NCI-H1417 (cell line): ENCODE measurements at regions not wholly inside any gene's neighbourhood (a gene's known extent, or its start where the extent isn't known, plus 50 kb on each side); places are given as distances from the start of the nearest gene placed in this dataset.
"Not testable (repeated sequence)": the region's sequence is repeated elsewhere in the genome, so short reads cannot be mapped to it uniquely, and the experiment has no call there.

Experiments used
- DNase-seq, 3 experiments: peaks; one replicate each; lab custom pipeline; 2025; lab: John Stamatoyannopoulos, UW

DNA sequence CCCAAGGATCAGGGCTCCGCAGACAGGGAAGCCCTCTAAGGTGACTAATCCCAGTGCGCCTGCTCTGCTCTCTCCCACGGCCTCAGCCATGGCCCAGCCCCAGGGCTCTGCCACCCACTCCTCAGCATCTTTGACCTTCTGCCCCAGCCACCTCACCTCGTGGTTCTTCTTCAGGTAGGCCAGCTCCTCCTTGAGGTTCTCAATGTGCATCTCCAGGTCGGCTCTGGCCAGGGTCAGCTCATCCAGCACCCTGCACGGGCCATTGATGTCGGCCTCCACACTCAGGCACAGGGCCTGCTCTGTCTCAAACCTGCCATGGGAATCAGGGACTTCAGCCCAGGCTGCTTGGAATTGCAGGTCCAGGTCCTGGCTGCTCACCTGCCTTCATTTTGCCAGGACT, 128.4 kb downstream of the TNFRSF13B start:
- not testable (repeated sequence) for DNase-seq

DNA sequence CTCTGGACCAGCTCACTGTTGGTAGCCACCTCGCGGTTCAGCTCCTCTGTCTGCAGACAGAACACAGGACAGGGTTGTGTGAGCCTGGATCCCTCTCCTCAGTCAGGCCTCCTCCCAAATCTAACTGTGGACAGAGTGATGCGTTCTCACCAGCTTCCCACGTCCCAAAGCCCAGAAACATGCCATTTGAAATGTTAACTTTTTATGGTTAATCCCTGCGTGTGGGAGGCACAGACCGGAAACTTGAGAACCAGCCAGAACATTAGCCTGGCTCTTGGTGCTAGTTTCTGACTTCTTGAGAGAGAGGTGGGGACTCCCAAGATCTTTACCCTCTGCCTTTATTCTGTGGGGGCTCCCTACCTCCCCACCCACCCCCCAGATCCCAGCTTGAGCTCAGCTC, 129.6 kb downstream of the TNFRSF13B start:
- DNase-seq: not testable (repeated sequence)

DNA sequence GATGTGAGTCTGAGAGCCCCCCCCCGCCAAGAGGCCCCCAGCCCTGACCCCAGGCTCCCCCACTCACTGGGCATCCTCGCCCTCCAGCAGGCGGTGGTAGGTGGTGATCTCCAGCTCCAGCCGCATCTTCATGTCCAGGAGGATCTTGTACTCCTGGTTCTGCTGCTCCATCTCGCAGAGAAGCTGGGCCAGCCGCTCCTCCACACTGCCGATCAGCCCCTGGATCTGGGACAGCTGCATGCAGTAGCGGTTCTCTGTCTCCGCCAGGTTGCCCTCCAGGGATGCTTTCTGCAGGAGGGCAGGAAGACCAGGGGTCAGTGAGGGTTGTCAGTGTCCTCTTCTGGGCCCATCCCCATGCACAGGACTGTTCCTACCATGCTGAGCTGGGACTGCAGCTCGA, 130.0 kb downstream of the TNFRSF13B start:
- not testable (repeated sequence) for DNase-seq

DNA sequence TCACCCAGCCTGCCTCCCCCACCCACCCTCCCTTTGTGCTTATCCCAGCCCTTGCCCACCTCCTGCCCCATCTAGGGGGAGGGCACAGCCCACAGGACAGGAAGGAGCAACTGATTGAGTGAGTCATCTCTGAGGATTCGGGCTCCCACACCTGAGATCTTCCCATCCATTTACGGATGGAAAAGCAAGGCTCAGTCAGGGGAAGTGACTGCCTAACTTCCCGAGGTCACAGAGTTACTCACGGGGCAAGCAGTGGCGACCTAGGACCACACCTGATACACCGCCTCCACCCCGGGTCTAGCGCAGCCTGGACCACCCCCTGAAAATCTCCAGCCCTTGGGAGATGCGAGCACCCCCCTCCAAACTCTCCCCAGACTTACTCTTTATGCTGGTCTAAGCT, 131.7 kb downstream of the TNFRSF13B start:
- DNase-seq: not testable (repeated sequence)

DNA sequence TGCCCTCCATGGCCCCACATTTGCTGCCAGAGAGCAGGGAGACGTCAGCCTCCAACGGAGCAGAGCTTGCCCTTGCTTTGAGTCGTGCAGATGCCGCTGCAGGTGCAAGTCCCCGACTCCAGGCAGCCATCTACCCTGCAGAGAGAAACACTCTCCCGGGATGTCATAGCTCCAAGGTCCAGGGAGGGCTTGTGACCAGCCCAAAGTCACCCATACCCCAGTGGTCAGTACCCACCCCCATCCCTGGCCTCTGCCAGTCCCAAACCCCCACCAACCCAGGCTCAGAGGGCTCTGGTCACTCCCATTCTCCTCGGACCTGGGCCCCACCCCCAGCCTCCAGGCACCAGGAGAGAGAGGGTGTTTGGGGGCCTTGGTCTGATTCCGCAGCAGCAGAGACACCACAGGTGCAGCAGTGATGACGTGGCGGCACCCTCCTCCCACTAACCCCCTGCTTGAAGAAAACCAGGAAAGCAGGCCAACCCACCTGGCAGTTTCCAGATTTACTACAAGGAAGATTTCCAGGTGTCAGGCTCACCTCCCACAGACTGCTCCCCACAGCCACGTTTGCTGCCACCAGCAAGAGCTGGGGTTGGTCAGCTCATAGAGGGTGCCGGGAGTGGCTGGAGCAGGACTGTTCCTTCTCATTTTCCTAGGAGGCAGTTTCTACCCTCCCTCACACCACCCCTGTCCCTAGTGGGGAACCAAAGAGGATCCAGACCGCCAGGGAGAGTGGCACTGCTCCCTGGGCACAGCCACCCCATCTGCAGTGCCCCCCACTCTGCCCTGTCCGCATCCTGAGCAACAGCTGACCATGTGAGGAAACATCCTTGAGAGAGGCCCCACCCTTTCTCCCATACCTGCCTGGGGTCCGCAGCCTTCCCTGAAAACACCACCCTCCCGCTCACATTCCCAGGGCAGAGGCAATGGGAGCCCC, 132.4 kb downstream of the TNFRSF13B start:
- DNase-seq: not testable (repeated sequence)

DNA sequence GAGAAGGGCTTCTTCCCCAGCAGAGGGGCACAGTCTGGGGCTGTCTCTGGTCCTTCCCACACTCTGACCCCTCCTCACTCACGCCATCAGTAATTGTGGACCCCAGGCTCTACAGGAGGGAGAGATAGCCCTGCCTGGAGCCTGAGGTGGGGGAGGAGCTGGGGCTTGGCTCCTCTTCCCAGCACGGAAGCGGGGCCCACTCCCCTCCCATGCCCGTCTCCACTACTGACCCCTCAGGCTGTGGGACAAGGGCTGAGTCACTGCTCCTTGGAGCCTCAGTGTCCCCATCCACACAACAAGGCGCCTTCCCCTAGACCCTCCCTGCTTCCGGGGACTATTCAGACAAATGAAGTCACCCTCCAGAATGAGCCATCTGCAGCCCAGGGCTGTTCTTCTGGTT, 133.1 kb downstream of the TNFRSF13B start:
- DNase-seq: not testable (repeated sequence)

DNA sequence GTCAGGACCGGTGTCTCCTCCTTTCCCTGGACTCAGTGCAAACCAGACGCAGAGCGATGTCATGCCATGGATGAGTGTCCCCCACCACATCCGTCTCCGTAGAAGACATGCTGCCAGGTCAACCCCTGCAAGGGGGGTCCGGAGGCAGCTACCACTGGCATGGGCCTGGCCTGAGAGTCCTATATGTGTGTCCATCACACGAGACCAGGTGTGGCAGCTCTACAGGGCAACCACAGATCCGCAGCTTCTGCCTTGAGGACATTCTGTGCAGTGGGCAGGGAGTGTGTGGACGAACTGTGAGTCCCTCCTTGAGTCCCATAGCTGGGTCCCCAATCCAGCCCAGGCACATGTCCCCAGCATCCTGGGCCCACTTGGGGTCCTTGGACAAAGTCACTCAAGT, 133.6 kb downstream of the TNFRSF13B start:
- not testable (repeated sequence) for DNase-seq

DNA sequence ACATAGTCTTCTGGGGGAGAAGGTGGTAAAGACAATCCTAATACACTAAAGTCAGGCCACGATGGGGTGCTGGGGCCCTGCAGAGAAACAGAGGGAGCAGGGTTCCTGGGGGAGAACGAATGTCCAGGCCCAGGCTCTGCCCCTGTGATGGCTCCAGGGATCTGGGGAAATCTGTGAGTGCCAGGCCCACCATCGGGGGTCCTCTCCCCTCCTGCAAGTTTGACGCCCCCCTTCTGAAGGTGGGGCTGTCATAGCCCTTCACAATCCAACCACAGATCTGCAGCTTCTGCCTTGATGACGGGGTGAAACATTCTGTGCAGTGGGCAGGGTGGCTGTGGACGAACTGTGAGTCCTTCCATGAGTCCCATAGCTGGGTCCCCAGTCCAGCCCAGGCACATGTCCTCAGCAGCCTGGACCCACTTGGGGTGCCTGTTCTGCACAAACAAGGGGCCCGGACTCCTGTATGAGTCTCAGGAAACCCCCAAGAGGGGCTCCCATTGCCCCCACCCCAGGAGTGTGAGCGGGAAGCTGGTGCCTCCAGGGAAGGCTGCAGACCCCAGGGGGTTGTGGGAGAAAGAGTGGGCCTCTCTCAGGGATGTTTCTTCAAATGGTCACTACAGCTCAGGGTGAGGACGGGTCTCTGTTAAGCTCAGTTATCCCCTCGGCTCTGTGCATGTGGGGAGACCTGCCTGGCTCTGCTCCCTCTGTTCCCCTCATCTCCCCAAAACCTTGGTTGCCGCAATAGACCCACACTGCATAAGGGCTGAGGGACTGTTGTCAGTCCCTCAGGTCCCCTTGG, 134.3 kb downstream of the TNFRSF13B start:
- DNase-seq: not testable (repeated sequence)

DNA sequence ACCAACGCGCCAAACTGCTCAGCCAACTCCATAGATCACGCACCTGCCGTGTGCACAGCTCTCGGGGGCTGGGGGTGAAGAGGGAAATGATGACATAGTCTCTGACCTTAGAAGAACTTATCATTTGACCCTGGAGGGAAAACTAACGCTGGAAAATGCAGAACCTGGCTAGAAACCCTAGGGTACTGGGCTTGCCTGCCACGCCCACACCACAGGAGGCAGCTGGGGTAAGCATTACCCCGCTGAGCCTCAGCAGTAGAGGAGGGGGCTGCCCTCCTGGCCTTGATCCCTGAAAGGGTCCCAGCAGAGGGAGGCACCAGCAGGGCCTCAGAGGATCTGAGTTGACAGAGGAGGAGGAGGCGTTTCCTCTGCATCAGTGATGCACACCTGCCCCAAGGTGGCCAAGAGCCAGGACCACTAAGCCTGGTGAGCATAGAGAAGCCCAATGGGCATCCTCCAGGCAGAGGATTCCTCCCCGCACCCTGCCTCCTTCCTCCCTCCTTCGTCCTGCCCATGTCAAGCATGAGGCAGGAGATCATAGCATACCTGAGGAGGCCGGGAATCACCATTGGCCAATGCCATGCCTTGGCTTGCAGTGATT, 135.5 kb downstream of the TNFRSF13B start:
- DNase-seq: not testable (repeated sequence)

DNA sequence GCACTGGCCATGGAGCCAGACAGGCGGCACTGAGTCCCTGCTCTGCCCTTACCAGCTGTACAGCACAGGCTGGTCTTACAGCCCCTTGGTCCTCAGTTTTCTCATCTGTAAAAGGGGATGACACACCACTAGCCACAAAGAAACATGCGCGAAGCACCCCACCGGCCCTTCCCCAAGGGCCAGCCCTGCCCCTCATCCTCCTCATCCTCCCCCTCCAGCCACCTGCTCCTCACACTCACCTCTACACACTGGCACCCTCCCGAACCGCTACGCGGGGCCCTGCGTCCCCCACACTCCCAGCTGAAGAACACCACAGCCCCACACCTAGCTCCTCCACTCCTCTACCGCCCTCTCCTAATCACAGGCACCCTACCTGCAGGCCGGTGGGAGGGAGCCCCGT, 138.4 kb downstream of the TNFRSF13B start:
- DNase-seq: not testable (repeated sequence)

DNA sequence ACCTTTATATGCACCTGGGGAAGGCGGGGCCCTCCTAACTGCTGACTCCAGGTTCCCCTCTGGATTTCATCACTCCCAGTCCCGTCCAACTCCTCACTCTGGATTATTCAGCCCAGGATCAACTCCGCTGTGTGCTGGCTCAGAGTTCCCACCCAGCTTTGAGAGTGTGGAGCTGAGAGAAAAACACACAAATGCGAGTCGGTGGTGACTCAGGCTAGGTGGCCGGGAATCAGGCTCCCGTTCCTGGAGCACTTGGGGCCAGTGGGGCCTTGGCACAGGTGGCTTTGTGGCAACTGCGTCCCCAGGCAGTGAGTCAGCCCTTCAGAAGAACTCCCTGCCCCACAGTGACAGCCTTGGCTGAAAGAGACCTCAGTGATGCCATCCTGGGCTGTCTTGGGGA, 139.1 kb downstream of the TNFRSF13B start:
- DNase-seq: not testable (repeated sequence)

DNA sequence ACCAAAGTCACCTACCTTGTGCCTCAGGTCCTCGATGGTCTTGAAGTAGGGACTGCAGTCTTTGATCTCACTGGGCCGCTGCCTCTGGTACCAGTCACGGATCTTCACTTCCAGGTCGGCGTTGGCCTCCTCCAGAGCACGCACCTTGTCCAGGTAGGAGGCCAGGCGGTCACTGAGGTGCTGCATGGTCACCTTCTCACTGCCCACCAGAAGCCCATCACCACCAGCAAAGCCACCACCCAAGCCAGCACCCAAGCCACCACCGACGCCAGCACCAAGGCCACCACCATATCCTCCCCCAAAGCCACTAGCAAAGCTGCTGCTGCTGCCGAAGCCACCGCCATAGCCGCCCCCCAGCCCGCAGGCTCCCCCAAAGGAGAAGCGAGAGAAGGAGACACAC, 139.7 kb downstream of the TNFRSF13B start:
- not testable (repeated sequence) for DNase-seq

DNA sequence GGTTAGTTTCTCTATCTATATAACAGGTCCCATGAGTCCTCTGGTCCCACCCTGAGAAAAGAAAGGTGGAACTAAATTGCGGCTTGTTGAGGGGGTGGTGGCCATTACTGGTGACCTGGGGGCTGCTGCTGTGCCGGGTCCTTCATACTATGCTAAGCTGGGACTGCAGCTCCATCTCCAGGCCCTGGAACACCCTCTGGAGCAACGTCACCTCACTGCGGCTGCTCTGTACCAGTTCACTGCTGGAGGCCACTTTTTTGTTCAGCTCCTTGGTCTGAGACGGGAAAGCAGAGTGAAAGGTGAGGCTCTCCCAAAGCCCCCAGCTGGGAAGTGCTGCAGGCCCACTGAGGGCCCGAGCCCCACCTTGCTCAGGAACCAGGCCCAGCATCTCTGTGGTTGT, 140.7 kb downstream of the CCDC144A start:
- not testable (repeated sequence) for DNase-seq

DNA sequence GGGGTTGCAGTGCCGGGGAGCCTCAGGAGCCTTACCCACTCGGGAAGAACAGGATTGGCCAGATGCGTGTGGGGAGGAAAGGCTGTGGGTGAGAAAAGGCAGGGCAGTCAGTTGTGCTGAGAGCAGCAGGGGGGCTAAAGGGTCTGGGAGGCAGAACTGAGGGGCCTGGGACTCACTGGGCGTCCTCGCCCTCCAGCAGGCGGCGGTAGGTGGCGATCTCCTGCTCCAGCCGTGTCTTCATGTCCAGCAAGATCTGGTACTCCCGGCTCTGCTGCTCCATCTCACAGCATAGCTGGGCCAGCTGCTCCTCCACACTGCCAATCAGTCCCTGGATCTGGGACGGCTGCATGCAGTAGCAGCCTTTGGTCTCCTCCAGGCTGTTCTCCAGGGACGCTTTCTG, 140.2 kb downstream of the CCDC144A start:
- not testable (repeated sequence) for DNase-seq
